Activated T-helper 1 cell treated with anti-CD3 and anti-CD28 coated beads, Interleukin-12 subunit alpha, Interleukin-12 subunit beta, Interleukin-2, Interleukin-4 antibody, amounts not matched to agents 30 ng/mL and 10 ng/mL and 1 ng/mL, durations not matched to agents 14 hours and 24 hours and 36 hours (primary cell): ENCODE measurements at regions not wholly inside any gene's neighbourhood (a gene's known extent, or its start where the extent isn't known, plus 50 kb on each side); places are given as distances from the start of the nearest gene placed in this dataset.
"Not testable (repeated sequence)": the region's sequence is repeated elsewhere in the genome, so short reads cannot be mapped to it uniquely, and the experiment has no call there.

Source experiments
- DNase-seq: peaks from one replicate; pipeline ENCODE4 v3.0.0; 2021; ENCODE audit warnings: low spot score
- H3K27ac Mint-ChIP-seq: one replicate; pipeline ENCODE4 v1.8.0; 2021; ENCODE audit warnings: mild to moderate bottlenecking, mixed read lengths
- H3K27me3 Mint-ChIP-seq: one replicate; pipeline ENCODE4 v1.8.0; 2022; ENCODE audit warnings: mild to moderate bottlenecking, moderate library complexity, mixed read lengths; ENCODE audit not compliant: insufficient read depth
- H3K36me3 Mint-ChIP-seq: one replicate; pipeline ENCODE4 v1.8.0; 2021; ENCODE audit warnings: low read depth, mixed read lengths
- H3K4me1 Mint-ChIP-seq: one replicate; pipeline ENCODE4 v1.8.0; 2021; ENCODE audit warnings: low read depth, mixed read lengths
- H3K4me3 Mint-ChIP-seq: one replicate; pipeline ENCODE4 v1.8.0; 2021; ENCODE audit warnings: mild to moderate bottlenecking, moderate library complexity, mixed read lengths
- H3K9me3 Mint-ChIP-seq: one replicate; pipeline ENCODE4 v1.8.0; 2021; ENCODE audit warnings: mixed read lengths
- intact Hi-C: fragments of 100-400 bp; cut with micrococcal nuclease; formaldehyde crosslinking; loops from one replicate; pipeline ENCODE4 v1.15.1; 2024

DNA sequence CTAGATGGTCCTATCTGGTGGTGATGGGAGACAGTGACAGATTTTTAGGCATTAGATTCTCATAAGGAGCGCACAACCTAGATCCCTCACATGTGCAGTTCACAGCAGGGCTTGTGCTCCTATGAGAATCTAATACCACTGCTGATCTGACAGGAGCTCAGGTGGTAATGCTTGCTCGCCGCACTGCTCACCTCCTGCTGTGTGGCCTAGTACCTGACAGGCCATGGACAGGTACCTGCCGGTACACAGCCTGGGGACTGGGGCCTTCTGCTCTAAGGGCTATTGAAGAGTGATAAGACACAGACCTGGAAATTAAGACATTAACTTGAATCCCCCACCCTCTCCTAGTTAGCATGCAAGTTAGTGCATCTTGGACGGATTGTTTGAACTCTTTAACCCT lies 64.4 kb downstream of the KLRB1 start:
- H3K27ac Mint-ChIP-seq, intact Hi-C loops, H3K36me3 Mint-ChIP-seq, DNase-seq, H3K4me3 Mint-ChIP-seq, H3K9me3 Mint-ChIP-seq, H3K4me1 Mint-ChIP-seq, H3K27me3 Mint-ChIP-seq: not testable (repeated sequence)

DNA sequence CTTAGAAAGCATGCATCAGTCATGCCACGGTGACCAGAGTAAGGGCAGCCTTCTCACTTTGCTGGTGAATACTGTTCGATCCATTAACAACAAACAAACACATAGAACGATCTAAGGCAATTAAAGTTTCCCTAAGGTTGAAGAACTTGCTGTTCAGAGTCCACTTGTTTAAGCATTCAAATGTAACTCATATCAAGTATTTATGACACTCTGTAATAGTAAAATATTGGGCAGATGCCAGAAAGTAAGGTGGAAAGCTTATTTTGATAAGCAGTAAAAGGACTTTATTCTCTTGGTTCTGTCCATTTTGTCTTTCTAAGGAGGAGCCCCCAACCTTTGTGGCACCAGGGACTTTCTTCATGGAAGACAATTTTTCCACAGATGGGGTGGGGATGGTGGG lies 64.9 kb downstream of the KLRB1 start:
- H3K9me3 Mint-ChIP-seq, intact Hi-C loops, H3K36me3 Mint-ChIP-seq, H3K4me3 Mint-ChIP-seq, H3K27me3 Mint-ChIP-seq, H3K27ac Mint-ChIP-seq, H3K4me1 Mint-ChIP-seq, DNase-seq: not testable (repeated sequence)

- H3K9me3 Mint-ChIP-seq, intact Hi-C loops, H3K27ac Mint-ChIP-seq, H3K36me3 Mint-ChIP-seq, H3K4me1 Mint-ChIP-seq, DNase-seq, H3K4me3 Mint-ChIP-seq, H3K27me3 Mint-ChIP-seq: not testable (repeated sequence)
These were observed 91.8 kb downstream of the KLRB1 start for GRCh38 chr12:9515925-9516324.

- H3K4me1 Mint-ChIP-seq, H3K27ac Mint-ChIP-seq, intact Hi-C loops, H3K36me3 Mint-ChIP-seq, DNase-seq, H3K27me3 Mint-ChIP-seq, H3K4me3 Mint-ChIP-seq, H3K9me3 Mint-ChIP-seq: not testable (repeated sequence)
These were observed 95.0 kb downstream of the KLRB1 start for GRCh38 chr12:9512695-9513094.

GRCh38 chr12:9510392-9511011 lies 97.2 kb downstream of the KLRB1 start:
- intact Hi-C loops, DNase-seq, H3K4me1 Mint-ChIP-seq, H3K4me3 Mint-ChIP-seq, H3K9me3 Mint-ChIP-seq, H3K36me3 Mint-ChIP-seq, H3K27ac Mint-ChIP-seq, H3K27me3 Mint-ChIP-seq: not testable (repeated sequence)

DNA sequence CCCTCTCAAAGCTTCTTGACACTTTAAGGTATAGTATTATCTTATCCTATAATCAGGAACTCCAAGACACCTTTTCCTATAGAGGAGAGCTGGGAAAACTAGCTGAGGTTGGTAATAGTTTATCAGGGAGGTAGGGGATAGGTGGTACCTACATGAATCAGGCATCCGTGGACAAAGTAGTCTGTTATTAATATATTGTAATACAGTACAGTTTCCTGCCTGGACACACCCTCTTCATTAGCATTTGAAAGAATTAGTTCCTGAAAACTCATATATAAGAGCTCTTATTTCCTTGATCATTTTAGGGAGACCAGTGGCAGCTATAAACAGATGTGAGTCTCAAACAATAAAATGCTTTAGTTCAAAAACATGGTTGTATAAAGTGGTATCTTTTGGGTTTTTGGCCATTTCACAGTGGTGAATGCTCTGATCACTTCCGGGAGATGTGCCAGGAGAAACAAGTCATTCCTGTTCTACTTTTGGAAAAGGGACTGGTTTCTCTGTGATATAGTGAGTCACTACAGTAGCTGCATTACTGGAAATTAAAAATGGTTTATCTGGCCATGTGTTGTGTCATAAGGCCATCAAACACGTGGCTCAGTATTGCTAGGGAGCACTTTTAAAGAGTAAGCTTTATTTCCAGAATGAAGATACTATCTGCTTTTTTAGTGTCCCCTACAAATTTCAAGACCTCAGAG lies 98.1 kb downstream of the KLRB1 start:
- Mint-ChIP-seq H3K4me3 (no peak overlapping the region), H3K9me3 (no peaks in the 10 kb centered on the region), H3K27me3 (no peaks in the 10 kb centered on the region), H3K4me1 (peaks cover 5% of the 10 kb centered on the region), H3K27ac (no peak overlapping the region), H3K36me3 (no peaks in the 10 kb centered on the region)
- intact Hi-C loops = no loop called here
- no peak for DNase-seq

GRCh38 chr12:9506746-9507145 lies 101.0 kb downstream of the KLRB1 start:
- H3K4me1 Mint-ChIP-seq = peaks cover 5% of the 10 kb centered on the region
- H3K4me3 Mint-ChIP-seq = no peak overlapping the region
- intact Hi-C loops = no loop called here
- H3K27ac Mint-ChIP-seq = no peak overlapping the region
- no peaks in the 10 kb centered on the region for H3K27me3 Mint-ChIP-seq
- no peak for DNase-seq
- H3K9me3 Mint-ChIP-seq = no peaks in the 10 kb centered on the region
- peaks cover 1% of the 10 kb centered on the region for H3K36me3 Mint-ChIP-seq

DNA sequence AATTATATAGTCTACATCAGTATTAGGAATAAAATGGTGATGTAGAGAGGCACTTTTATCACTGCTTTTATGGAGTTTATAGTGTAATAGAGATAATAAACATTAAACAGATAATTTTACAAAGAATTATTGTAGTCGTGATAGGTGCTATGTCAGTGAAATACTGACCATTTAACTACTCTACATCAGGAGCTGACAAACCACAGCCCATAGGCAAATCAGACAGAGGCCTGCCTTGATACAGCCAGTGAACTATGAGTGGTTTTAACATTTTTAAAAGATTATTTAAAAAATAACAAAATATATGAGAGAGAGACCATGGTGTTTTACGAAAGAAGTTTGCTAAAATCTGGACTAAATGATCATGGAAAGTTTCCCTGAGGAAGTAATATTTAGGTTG lies 104.3 kb downstream of the KLRB1 start:
- H3K36me3 Mint-ChIP-seq = not testable (repeated sequence)

DNA sequence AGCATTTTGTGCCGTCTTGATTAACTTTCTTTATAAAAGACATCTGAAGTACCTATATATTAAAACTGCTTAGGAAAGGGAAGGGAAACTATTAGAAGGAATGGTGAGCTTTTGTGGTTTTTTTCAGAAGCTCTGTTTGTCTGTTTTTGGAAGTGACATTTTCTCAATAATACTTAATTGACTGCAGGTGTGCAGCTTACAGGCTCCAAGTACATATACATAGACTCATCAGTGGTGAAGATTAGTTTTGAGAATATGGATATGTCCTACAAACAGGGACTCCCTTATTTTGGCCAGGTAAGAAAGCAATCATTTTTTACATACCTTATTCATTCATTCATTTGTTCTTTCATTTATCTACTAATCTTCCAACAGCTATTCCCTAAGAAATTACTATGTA lies 104.9 kb downstream of the KLRB1 start:
- H3K36me3 Mint-ChIP-seq, H3K4me3 Mint-ChIP-seq, H3K27ac Mint-ChIP-seq, H3K9me3 Mint-ChIP-seq, DNase-seq, H3K4me1 Mint-ChIP-seq, H3K27me3 Mint-ChIP-seq, intact Hi-C loops: not testable (repeated sequence)

More for the DNA sequence above, 104.3 kb downstream of the KLRB1 start:
- H3K4me1 Mint-ChIP-seq, intact Hi-C loops, H3K27ac Mint-ChIP-seq, H3K27me3 Mint-ChIP-seq, DNase-seq, H3K4me3 Mint-ChIP-seq, H3K9me3 Mint-ChIP-seq: not testable (repeated sequence)

- H3K27ac Mint-ChIP-seq, H3K4me3 Mint-ChIP-seq, DNase-seq, H3K27me3 Mint-ChIP-seq, H3K36me3 Mint-ChIP-seq, H3K4me1 Mint-ChIP-seq, H3K9me3 Mint-ChIP-seq, intact Hi-C loops: not testable (repeated sequence)
These were observed 114.4 kb downstream of the KLRB1 start for GRCh38 chr12:9493325-9493724.

- H3K4me3 Mint-ChIP-seq, DNase-seq, H3K27me3 Mint-ChIP-seq, H3K36me3 Mint-ChIP-seq, H3K27ac Mint-ChIP-seq, intact Hi-C loops, H3K4me1 Mint-ChIP-seq, H3K9me3 Mint-ChIP-seq: not testable (repeated sequence)
These were observed 126.4 kb downstream of the KLRB1 start for GRCh38 chr12:9481289-9481688.

DNA sequence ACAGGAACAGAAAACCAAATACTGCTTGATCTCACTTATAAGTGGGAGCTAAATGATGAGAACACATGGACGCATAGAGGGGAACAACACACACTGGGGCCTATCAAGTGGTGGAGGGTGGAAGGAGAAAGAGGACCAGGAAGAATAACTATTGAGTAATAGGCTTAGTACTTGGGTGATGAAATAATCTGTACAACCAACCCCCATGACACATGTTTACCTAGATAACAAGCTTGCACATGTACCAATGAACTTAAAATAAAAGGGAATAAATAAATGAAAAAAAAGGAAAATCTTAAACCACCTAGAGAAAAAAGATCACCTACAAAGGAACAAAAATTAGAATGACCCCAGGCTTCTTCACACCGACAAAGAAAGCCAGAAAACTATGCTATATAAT lies 133.5 kb downstream of the KLRB1 start:
- intact Hi-C loops = not testable (repeated sequence)
- H3K4me1 Mint-ChIP-seq = peaks cover 11% of the 10 kb centered on the region

DNA sequence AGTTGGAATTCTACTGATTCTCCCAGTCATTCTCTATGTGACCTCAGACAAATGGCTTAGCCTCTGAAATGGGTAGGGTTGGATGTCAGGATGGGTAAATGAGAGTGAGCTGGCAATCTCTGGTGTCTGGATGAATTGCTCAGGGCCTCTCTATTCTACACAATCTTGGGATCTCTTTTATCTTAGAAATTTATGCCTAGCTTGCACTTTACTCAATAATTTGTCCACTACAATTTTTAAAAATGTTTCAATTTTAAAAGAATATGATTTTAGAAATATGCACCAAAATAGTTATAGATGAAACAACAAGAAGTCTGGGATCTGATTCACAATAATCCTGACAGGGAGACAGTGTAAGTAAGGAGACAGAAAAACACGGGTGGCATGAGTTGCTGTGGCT lies 134.1 kb downstream of the KLRB1 start:
- H3K36me3 Mint-ChIP-seq, H3K9me3 Mint-ChIP-seq, H3K4me3 Mint-ChIP-seq, intact Hi-C loops, H3K27me3 Mint-ChIP-seq, DNase-seq, H3K27ac Mint-ChIP-seq: not testable (repeated sequence)
- peaks cover 11% of the 10 kb centered on the region for H3K4me1 Mint-ChIP-seq

More for the DNA sequence above, 133.5 kb downstream of the KLRB1 start:
- not testable (repeated sequence) for H3K27ac Mint-ChIP-seq, H3K4me3 Mint-ChIP-seq, H3K9me3 Mint-ChIP-seq, DNase-seq, H3K36me3 Mint-ChIP-seq, H3K27me3 Mint-ChIP-seq

- H3K9me3 Mint-ChIP-seq, H3K4me3 Mint-ChIP-seq, H3K27me3 Mint-ChIP-seq, DNase-seq, intact Hi-C loops, H3K36me3 Mint-ChIP-seq, H3K27ac Mint-ChIP-seq: not testable (repeated sequence)
- H3K4me1 Mint-ChIP-seq = peaks cover 11% of the 10 kb centered on the region
These were observed 136.2 kb downstream of the KLRB1 start for GRCh38 chr12:9471501-9471900.
